CD4-positive, alpha-beta memory T cell (primary cell): ENCODE measurements at regions not wholly inside any gene's neighbourhood (a gene's known extent, or its start where the extent isn't known, plus 50 kb on each side); places are given as distances from the start of the nearest gene placed in this dataset.
A peak's percentile ranks its signal among the peaks of the same experiment; 100 is the strongest.
"Not testable (repeated sequence)": the region's sequence is repeated elsewhere in the genome, so short reads cannot be mapped to it uniquely, and the experiment has no call there.

Experiments used
- CTCF ChIA-PET: fragments of 350-600 bp; sonication (Branson Sonifier 250); formaldehyde crosslinking; loops from one replicate; lab custom pipeline; 2021; ENCODE audit warnings: inconsistent platforms; ENCODE audit not compliant: partially characterized antibody; lab: Charles Lee
- POLR2A ChIA-PET: fragments of 350-600 bp; sonication (Branson Sonifier 250); formaldehyde crosslinking; loops from one replicate; lab custom pipeline; 2021; ENCODE audit not compliant: partially characterized antibody; lab: Charles Lee
- DNase-seq, 5 donors: peaks; one replicate each; pipeline versions ENCODE4 v3.0.0 to v3.0.0-alpha.2; 2020 to 2022; ENCODE audit warnings: mixed read lengths in 1 of 5
- H3K27ac ChIP-seq: one replicate; pipeline ENCODE4 v1.7.0; 2013; ENCODE audit warnings: low read depth, low read length
- H3K27me3 ChIP-seq: 2 replicates; pipeline ENCODE4 v1.7.0; 2013; ENCODE audit warnings: mild to moderate bottlenecking, low read length, moderate library complexity; ENCODE audit not compliant: insufficient read depth
- H3K36me3 ChIP-seq: 2 replicates; pipeline ENCODE4 v1.7.0; 2013; ENCODE audit warnings: mild to moderate bottlenecking, low read length, moderate library complexity; ENCODE audit not compliant: insufficient read depth
- H3K4me1 ChIP-seq: 2 replicates; pipeline ENCODE4 v1.7.0; 2013; ENCODE audit warnings: mild to moderate bottlenecking, low read length, moderate library complexity; ENCODE audit not compliant: insufficient read depth
- H3K4me3 ChIP-seq, 2 donors: one replicate each; pipeline ENCODE4 v1.7.0; 2013; ENCODE audit warnings: low read length in 2 of 2, mild to moderate bottlenecking in 1 of 2
- H3K9me3 ChIP-seq, 2 donors: one replicate each; pipeline ENCODE4 v1.7.0; 2013; ENCODE audit warnings: low read length in 2 of 2, control low read depth in 1 of 2; ENCODE audit not compliant: control insufficient read depth in 1 of 2
- H3K27ac Mint-ChIP-seq, 7 donors: one replicate each; pipeline ENCODE4 v1.8.0; 2020 to 2021; ENCODE audit warnings: mixed read lengths in 7 of 7, mild to moderate bottlenecking in 6 of 7, inconsistent platforms in 3 of 7, moderate library complexity in 3 of 7
- H3K27me3 Mint-ChIP-seq, 2 donors: one replicate each; pipeline ENCODE4 v1.8.0; 2020 to 2021; ENCODE audit warnings: mixed read lengths in 2 of 2
- H3K36me3 Mint-ChIP-seq, 2 donors: one replicate each; pipeline ENCODE4 v1.8.0; 2020 to 2021; ENCODE audit warnings: mixed read lengths in 2 of 2, inconsistent platforms in 1 of 2, mild to moderate bottlenecking in 1 of 2
- H3K4me1 Mint-ChIP-seq, 4 donors: one replicate each; pipeline ENCODE4 v1.8.0; 2020 to 2021; ENCODE audit warnings: mixed read lengths in 4 of 4, mild to moderate bottlenecking in 1 of 4
- H3K4me3 Mint-ChIP-seq, 8 donors: one replicate each; pipeline ENCODE4 v1.8.0; 2020 to 2021; ENCODE audit warnings: mixed read lengths in 8 of 8, mild to moderate bottlenecking in 7 of 8, moderate library complexity in 6 of 8, inconsistent platforms in 3 of 8
- H3K9me3 Mint-ChIP-seq, 8 donors: one replicate each; pipeline ENCODE4 v1.8.0; 2020 to 2021; ENCODE audit warnings: mixed read lengths in 8 of 8, mild to moderate bottlenecking in 5 of 8, inconsistent platforms in 3 of 8, moderate library complexity in 1 of 8
- intact Hi-C: fragments of 100-400 bp; cut with micrococcal nuclease; formaldehyde crosslinking; loops from one replicate; pipeline ENCODE4 v1.15.1; 2023

GRCh38 chr9:75197561-75197960 is 109.2 kb downstream of the OSTF1 start:
- POLR2A ChIA-PET = no interaction called here
- intact Hi-C loops = no loop called here
- H3K4me1 Mint-ChIP-seq = peaks cover 0 to 3% (median 2%) of the 10 kb centered on the region in 4 donors

GRCh38 chr9:75198436-75198835 is 110.1 kb downstream of the OSTF1 start:
- peaks cover 0 to 6% of the 10 kb centered on the region in 2 donors for H3K36me3 Mint-ChIP-seq
- no peaks in the 10 kb centered on the region for H3K9me3 Mint-ChIP-seq
- no peak overlapping the region for H3K4me3 Mint-ChIP-seq
- Histone ChIP-seq H3K36me3 (no peaks in the 10 kb centered on the region), H3K4me1 (no peaks in the 10 kb centered on the region), H3K9me3 (no peaks in the 10 kb centered on the region), H3K27ac (no peak overlapping the region), H3K27me3 (no peaks in the 10 kb centered on the region), H3K4me3 (no peak overlapping the region)
- ChIA-PET CTCF (interaction anchor here (1.0 kb wide), 1 partner anchor 39 kb away, joined by 3 read pairs; no protein-coding TSS in a partner anchor), POLR2A (no interaction called here)
- intact Hi-C loops = no loop called here
- H3K27me3 Mint-ChIP-seq = no peaks in the 10 kb centered on the region
- peaks cover 0 to 3% (median 2%) of the 10 kb centered on the region in 4 donors for H3K4me1 Mint-ChIP-seq
- no peak overlapping the region for H3K27ac Mint-ChIP-seq
- DNase-seq = no peak

More at GRCh38 chr9:75197561-75197960, 109.2 kb downstream of the OSTF1 start:
- Mint-ChIP-seq H3K27ac (no peak overlapping the region), H3K27me3 (no peaks in the 10 kb centered on the region), H3K9me3 (peaks cover 0 to 1% (median 0%) of the 10 kb centered on the region in 8 donors), H3K4me3 (no peak overlapping the region), H3K36me3 (peaks cover 0 to 10% of the 10 kb centered on the region in 2 donors)
- H3K9me3 ChIP-seq = no peaks in the 10 kb centered on the region
- CTCF ChIA-PET = interaction anchor here (1.7 kb wide), 1 partner anchor 13 kb away, joined by 6 read pairs; no protein-coding TSS in a partner anchor
- H3K4me1 ChIP-seq = no peaks in the 10 kb centered on the region
- H3K4me3 ChIP-seq = no peak overlapping the region
- no peaks in the 10 kb centered on the region for H3K27me3 ChIP-seq
- DNase-seq = no peak
- no peak overlapping the region for H3K27ac ChIP-seq
- no peaks in the 10 kb centered on the region for H3K36me3 ChIP-seq

GRCh38 chr9:75200892-75201470 is 112.7 kb downstream of the OSTF1 start:
- H3K4me1 Mint-ChIP-seq = peaks cover 0 to 3% (median 2%) of the 10 kb centered on the region in 4 donors
- H3K4me1 ChIP-seq = no peaks in the 10 kb centered on the region
- peak overlapping the region in 2 of 7 donors; percentile 18 to 27 for H3K27ac Mint-ChIP-seq
- H3K27me3 ChIP-seq = no peaks in the 10 kb centered on the region
- H3K4me3 ChIP-seq = no peak overlapping the region
- H3K36me3 Mint-ChIP-seq = no peaks in the 10 kb centered on the region
- H3K36me3 ChIP-seq = no peaks in the 10 kb centered on the region
- H3K27me3 Mint-ChIP-seq = no peaks in the 10 kb centered on the region
- CTCF ChIA-PET = interaction anchor here (0.8 to 2.3 kb wide), 15 partner anchors 14 to 1099 kb away, joined by 3 to 25 read pairs (median 3); no protein-coding TSS in a partner anchor
- DNase-seq = peak in 4 of 5 donors; percentile 33 to 47 (median 41)
- POLR2A ChIA-PET = no interaction called here
- no peaks in the 10 kb centered on the region for H3K9me3 ChIP-seq
- intact Hi-C loops = loop anchor here (1.0 to 2.0 kb wide), 3 partner anchors 37 to 1102 kb away; no protein-coding TSS in a partner anchor
- H3K9me3 Mint-ChIP-seq = no peaks in the 10 kb centered on the region
- H3K27ac ChIP-seq = no peak overlapping the region
- no peak overlapping the region for H3K4me3 Mint-ChIP-seq

DNA sequence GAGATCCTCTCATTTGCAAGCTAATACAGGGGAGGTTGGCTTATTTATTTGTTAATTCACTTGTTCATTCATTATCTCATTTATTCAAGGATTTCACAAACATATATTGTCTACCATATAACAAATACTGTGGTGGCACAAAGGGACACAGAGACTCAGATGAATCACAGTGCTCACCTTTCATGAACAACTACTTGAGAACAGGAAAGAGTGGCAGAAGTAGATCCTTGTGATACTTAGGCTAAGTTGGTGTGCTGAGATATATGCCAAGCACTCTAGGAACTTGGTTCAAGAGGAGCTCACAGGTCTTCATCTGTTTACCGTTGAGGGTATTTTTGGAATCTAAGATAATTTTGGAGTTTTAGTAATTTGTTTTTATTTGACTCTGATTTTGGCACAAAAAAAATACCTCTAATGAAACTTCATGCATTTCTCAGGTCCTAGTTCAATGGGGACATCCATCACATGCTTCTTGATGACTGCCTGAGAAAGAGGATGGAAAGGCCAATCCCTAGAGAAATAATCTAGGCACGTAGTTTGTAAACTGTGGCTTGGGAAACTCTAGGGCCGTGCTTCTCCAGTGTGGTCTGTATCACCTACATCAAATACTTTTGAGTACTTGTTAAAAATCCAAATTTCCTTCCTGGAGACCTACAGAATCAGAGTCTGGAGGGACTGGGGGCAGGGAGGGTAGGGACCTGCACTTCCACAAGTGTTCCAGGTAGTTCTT is 113.3 kb downstream of the OSTF1 start:
- no peaks in the 10 kb centered on the region for H3K4me1 ChIP-seq
- H3K27me3 ChIP-seq = no peaks in the 10 kb centered on the region
- POLR2A ChIA-PET = no interaction called here
- H3K36me3 ChIP-seq = no peaks in the 10 kb centered on the region
- no peak overlapping the region for H3K27ac Mint-ChIP-seq
- no peaks in the 10 kb centered on the region for H3K36me3 Mint-ChIP-seq
- CTCF ChIA-PET = interaction anchor here (0.8 to 2.3 kb wide), 17 partner anchors 14 to 1099 kb away, joined by 3 to 25 read pairs (median 3); partner anchors contain the start of gene C9orf40
- no peak for DNase-seq
- no peak overlapping the region for H3K4me3 ChIP-seq
- no peaks in the 10 kb centered on the region for H3K9me3 ChIP-seq
- H3K4me1 Mint-ChIP-seq = peaks cover 0 to 3% (median 2%) of the 10 kb centered on the region in 4 donors
- no peak overlapping the region for H3K4me3 Mint-ChIP-seq
- no peaks in the 10 kb centered on the region for H3K27me3 Mint-ChIP-seq
- H3K27ac ChIP-seq = no peak overlapping the region
- intact Hi-C loops = loop anchor here (1.0 to 2.0 kb wide), 3 partner anchors 37 to 1101 kb away; no protein-coding TSS in a partner anchor
- H3K9me3 Mint-ChIP-seq = no peaks in the 10 kb centered on the region

DNA sequence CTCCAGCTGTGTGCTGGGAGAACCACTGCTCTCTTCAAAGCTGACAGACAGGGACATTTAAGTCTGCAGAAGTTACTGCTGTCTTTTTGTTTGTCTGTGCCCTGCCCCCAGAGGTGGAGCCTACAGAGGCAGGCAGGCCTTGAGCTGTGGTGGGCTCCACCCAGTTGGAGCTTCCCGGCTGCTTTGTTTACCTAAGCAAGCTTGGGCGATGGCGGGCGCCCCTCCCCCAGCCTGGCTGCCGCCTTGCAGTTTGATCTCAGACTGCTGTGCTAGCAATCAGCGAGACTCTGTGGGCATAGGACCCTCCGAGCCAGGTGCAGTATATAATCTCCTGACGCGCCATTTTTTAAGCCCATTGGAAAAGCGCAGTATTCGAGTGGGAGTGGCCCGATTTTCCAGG is 119.7 kb downstream of the OSTF1 start:
- H3K9me3 Mint-ChIP-seq, H3K27me3 Mint-ChIP-seq, CTCF ChIA-PET, H3K4me3 Mint-ChIP-seq, H3K4me1 ChIP-seq, H3K9me3 ChIP-seq, POLR2A ChIA-PET, H3K27ac Mint-ChIP-seq, intact Hi-C loops, H3K36me3 ChIP-seq, H3K4me1 Mint-ChIP-seq, H3K27me3 ChIP-seq, H3K4me3 ChIP-seq, H3K27ac ChIP-seq, DNase-seq: not testable (repeated sequence)
- peaks cover 7 to 33% of the 10 kb centered on the region in 2 donors for H3K36me3 Mint-ChIP-seq

DNA sequence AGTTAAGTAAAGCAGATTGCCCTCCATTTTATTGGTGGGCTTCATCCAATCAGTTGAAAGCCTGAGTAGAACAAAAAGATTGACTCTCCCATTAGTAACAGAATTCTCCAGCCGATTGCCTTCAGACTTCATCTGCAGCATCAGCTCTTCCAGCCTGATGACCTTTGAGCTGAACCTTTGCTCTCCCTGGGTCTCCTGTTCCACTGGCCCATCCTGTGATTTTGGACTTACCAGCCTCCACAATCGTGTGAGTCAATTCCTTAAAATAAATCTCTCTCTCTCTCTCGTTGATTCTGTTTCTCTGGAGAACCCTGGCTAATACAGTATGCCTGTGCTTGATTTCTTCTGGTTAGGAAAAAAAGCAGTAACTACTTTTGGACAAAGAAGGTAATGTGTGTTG is 121.9 kb downstream of the OSTF1 start:
- ChIA-PET CTCF (no interaction called here), POLR2A (no interaction called here)
- Histone ChIP-seq H3K4me3 (no peak overlapping the region), H3K4me1 (no peaks in the 10 kb centered on the region), H3K36me3 (no peaks in the 10 kb centered on the region), H3K9me3 (no peaks in the 10 kb centered on the region), H3K27me3 (no peaks in the 10 kb centered on the region), H3K27ac (no peak overlapping the region)
- Mint-ChIP-seq H3K27me3 (no peaks in the 10 kb centered on the region), H3K9me3 (peaks cover 0 to 2% (median 0%) of the 10 kb centered on the region in 8 donors), H3K27ac (no peak overlapping the region), H3K4me3 (no peak overlapping the region), H3K4me1 (no peaks in the 10 kb centered on the region), H3K36me3 (peaks cover 11 to 54% of the 10 kb centered on the region in 2 donors)
- DNase-seq = no peak
- intact Hi-C loops = no loop called here

DNA sequence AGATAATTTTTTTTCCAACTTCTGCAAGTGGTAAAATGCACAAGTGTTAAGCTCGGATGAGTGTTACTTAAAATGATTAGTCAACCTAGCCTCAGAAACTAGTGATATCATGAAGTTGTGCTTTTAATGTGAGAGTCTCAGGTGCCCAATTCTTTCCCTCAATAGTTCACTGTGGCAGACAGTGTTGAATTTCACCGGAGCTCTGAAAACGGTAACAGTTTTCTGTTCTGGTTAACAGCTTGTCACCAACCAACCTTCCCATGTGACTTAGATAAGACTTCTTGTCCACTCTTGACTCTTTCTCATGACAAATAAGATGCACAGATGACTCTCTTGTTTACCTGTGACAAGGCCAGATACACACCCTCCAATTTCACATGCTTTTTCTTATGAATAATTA is 125.5 kb downstream of the OSTF1 start:
- no peaks in the 10 kb centered on the region for H3K27me3 Mint-ChIP-seq
- intact Hi-C loops = no loop called here
- CTCF ChIA-PET = no interaction called here
- peaks cover 11 to 56% of the 10 kb centered on the region in 2 donors for H3K36me3 Mint-ChIP-seq
- no peak overlapping the region for H3K4me3 ChIP-seq
- H3K4me1 Mint-ChIP-seq = no peaks in the 10 kb centered on the region
- no peaks in the 10 kb centered on the region for H3K9me3 ChIP-seq
- no peaks in the 10 kb centered on the region for H3K27me3 ChIP-seq
- no peak for DNase-seq
- no peak overlapping the region for H3K27ac Mint-ChIP-seq
- no peak overlapping the region for H3K27ac ChIP-seq
- POLR2A ChIA-PET = no interaction called here
- no peak overlapping the region for H3K4me3 Mint-ChIP-seq
- no peaks in the 10 kb centered on the region for H3K36me3 ChIP-seq
- H3K9me3 Mint-ChIP-seq = peaks cover 0 to 2% (median 0%) of the 10 kb centered on the region in 8 donors
- no peaks in the 10 kb centered on the region for H3K4me1 ChIP-seq
